CD4-positive, alpha-beta memory T cell (primary cell): ENCODE measurements at regions not wholly inside any gene's neighbourhood (a gene's known extent, or its start where the extent isn't known, plus 50 kb on each side); places are given as distances from the start of the nearest gene placed in this dataset.

Source experiments
- CTCF ChIA-PET: fragments of 350-600 bp; sonication (Branson Sonifier 250); formaldehyde crosslinking; loops from one replicate; lab custom pipeline; 2021; ENCODE audit warnings: inconsistent platforms; ENCODE audit not compliant: partially characterized antibody; lab: Charles Lee
- POLR2A ChIA-PET: fragments of 350-600 bp; sonication (Branson Sonifier 250); formaldehyde crosslinking; loops from one replicate; lab custom pipeline; 2021; ENCODE audit not compliant: partially characterized antibody; lab: Charles Lee
- DNase-seq, 5 donors: peaks; one replicate each; pipeline versions ENCODE4 v3.0.0 to v3.0.0-alpha.2; 2020 to 2022; ENCODE audit warnings: mixed read lengths in 1 of 5
- H3K27ac ChIP-seq: one replicate; pipeline ENCODE4 v1.7.0; 2013; ENCODE audit warnings: low read depth, low read length
- H3K27me3 ChIP-seq: 2 replicates; pipeline ENCODE4 v1.7.0; 2013; ENCODE audit warnings: mild to moderate bottlenecking, low read length, moderate library complexity; ENCODE audit not compliant: insufficient read depth
- H3K36me3 ChIP-seq: 2 replicates; pipeline ENCODE4 v1.7.0; 2013; ENCODE audit warnings: mild to moderate bottlenecking, low read length, moderate library complexity; ENCODE audit not compliant: insufficient read depth
- H3K4me1 ChIP-seq: 2 replicates; pipeline ENCODE4 v1.7.0; 2013; ENCODE audit warnings: mild to moderate bottlenecking, low read length, moderate library complexity; ENCODE audit not compliant: insufficient read depth
- H3K4me3 ChIP-seq, 2 donors: one replicate each; pipeline ENCODE4 v1.7.0; 2013; ENCODE audit warnings: low read length in 2 of 2, mild to moderate bottlenecking in 1 of 2
- H3K9me3 ChIP-seq, 2 donors: one replicate each; pipeline ENCODE4 v1.7.0; 2013; ENCODE audit warnings: low read length in 2 of 2, control low read depth in 1 of 2; ENCODE audit not compliant: control insufficient read depth in 1 of 2
- H3K27ac Mint-ChIP-seq, 7 donors: one replicate each; pipeline ENCODE4 v1.8.0; 2020 to 2021; ENCODE audit warnings: mixed read lengths in 7 of 7, mild to moderate bottlenecking in 6 of 7, inconsistent platforms in 3 of 7, moderate library complexity in 3 of 7
- H3K27me3 Mint-ChIP-seq, 2 donors: one replicate each; pipeline ENCODE4 v1.8.0; 2020 to 2021; ENCODE audit warnings: mixed read lengths in 2 of 2
- H3K36me3 Mint-ChIP-seq, 2 donors: one replicate each; pipeline ENCODE4 v1.8.0; 2020 to 2021; ENCODE audit warnings: mixed read lengths in 2 of 2, inconsistent platforms in 1 of 2, mild to moderate bottlenecking in 1 of 2
- H3K4me1 Mint-ChIP-seq, 4 donors: one replicate each; pipeline ENCODE4 v1.8.0; 2020 to 2021; ENCODE audit warnings: mixed read lengths in 4 of 4, mild to moderate bottlenecking in 1 of 4
- H3K4me3 Mint-ChIP-seq, 8 donors: one replicate each; pipeline ENCODE4 v1.8.0; 2020 to 2021; ENCODE audit warnings: mixed read lengths in 8 of 8, mild to moderate bottlenecking in 7 of 8, moderate library complexity in 6 of 8, inconsistent platforms in 3 of 8
- H3K9me3 Mint-ChIP-seq, 8 donors: one replicate each; pipeline ENCODE4 v1.8.0; 2020 to 2021; ENCODE audit warnings: mixed read lengths in 8 of 8, mild to moderate bottlenecking in 5 of 8, inconsistent platforms in 3 of 8, moderate library complexity in 1 of 8
- intact Hi-C: fragments of 100-400 bp; cut with micrococcal nuclease; formaldehyde crosslinking; loops from one replicate; pipeline ENCODE4 v1.15.1; 2023

DNA sequence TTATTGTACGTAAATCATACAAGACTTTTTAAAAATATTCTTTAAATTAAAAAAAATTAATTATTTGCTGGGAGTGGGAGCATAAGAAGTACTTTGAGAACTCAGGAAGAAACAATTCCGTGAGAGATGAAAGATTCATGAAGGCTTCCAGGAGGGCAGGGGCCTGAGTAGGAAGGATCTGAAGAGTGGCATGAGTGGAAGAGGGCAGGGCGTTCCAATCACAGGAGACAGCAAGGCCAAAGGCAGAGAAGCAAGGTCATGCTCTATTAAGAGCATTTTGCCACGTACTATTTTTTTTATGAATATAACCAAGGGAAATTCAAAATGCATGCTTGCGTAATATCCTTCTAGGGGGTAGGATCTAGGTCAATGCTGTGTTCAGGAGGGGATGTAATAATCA lies 265.5 kb downstream of the ZNF608 start:
- H3K4me1 ChIP-seq, result no peaks in the 10 kb centered on the region
- Mint-ChIP-seq H3K36me3 (no peaks in the 10 kb centered on the region), H3K27ac (no peak overlapping the region), H3K4me3 (no peak overlapping the region), H3K4me1 (no peaks in the 10 kb centered on the region), H3K9me3 (peaks cover 0 to 5% (median 2%) of the 10 kb centered on the region in 8 donors), H3K27me3 (no peaks in the 10 kb centered on the region)
- no peaks in the 10 kb centered on the region for H3K27me3 ChIP-seq
- no peaks in the 10 kb centered on the region for H3K9me3 ChIP-seq
- H3K27ac ChIP-seq, result no peak overlapping the region
- ChIA-PET CTCF (no interaction called here), POLR2A (no interaction called here)
- no peak overlapping the region for H3K4me3 ChIP-seq
- intact Hi-C loops, result no loop called here
- no peaks in the 10 kb centered on the region for H3K36me3 ChIP-seq
- no peak for DNase-seq

DNA sequence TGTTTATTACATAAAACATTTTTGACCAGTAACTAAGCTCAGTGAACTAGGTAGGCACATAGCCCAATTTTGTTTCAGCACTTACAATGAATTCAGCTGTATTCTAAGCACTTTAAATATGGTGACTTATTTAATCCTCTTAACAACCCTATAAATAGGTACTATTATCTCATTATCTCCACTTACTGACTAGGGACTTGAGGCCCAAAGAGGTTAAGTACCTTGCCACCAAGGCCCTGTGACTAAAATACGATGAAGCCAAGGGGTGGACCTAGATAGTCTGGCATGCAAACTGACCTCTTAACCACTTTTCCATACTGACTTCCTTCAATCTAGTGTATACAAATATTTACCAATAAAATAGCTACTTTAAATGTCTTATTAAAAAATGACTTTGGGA lies 266.4 kb downstream of the ZNF608 start:
- Mint-ChIP-seq H3K36me3 (no peaks in the 10 kb centered on the region), H3K9me3 (peaks cover 0 to 5% (median 2%) of the 10 kb centered on the region in 8 donors), H3K4me1 (no peaks in the 10 kb centered on the region), H3K27me3 (no peaks in the 10 kb centered on the region), H3K27ac (no peak overlapping the region), H3K4me3 (no peak overlapping the region)
- ChIA-PET CTCF (no interaction called here), POLR2A (no interaction called here)
- H3K4me1 ChIP-seq, result no peaks in the 10 kb centered on the region
- no peak for DNase-seq
- H3K4me3 ChIP-seq, result no peak overlapping the region
- H3K27me3 ChIP-seq, result no peaks in the 10 kb centered on the region
- no peaks in the 10 kb centered on the region for H3K9me3 ChIP-seq
- no peaks in the 10 kb centered on the region for H3K36me3 ChIP-seq
- no peak overlapping the region for H3K27ac ChIP-seq
- intact Hi-C loops, result no loop called here

DNA sequence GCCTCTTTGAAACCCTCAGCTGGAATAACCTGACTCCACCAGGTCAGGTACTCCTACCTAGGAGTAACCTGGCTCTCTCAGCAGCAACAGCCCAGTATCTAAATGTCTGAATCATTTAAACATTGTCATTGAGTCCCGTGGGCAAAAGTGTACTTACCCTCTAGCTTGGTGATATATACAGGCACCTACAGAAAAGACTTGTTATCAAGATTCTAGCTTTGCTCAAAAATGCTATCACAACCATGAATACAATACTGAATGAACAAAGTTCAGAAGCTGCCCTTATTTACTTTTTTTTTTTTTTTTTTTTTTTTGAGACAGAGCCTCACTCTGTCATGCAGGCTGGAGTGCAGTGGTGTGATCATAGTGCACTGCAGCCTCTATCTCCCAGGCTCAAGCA lies 268.2 kb downstream of the ZNF608 start:
- no peak overlapping the region for H3K4me3 ChIP-seq
- H3K27me3 ChIP-seq, result no peaks in the 10 kb centered on the region
- intact Hi-C loops, result no loop called here
- Mint-ChIP-seq H3K27ac (no peak overlapping the region), H3K36me3 (no peaks in the 10 kb centered on the region), H3K4me1 (no peaks in the 10 kb centered on the region), H3K27me3 (no peaks in the 10 kb centered on the region), H3K9me3 (peaks cover 0 to 4% (median 3%) of the 10 kb centered on the region in 8 donors), H3K4me3 (no peak overlapping the region)
- no peak for DNase-seq
- H3K9me3 ChIP-seq, result no peaks in the 10 kb centered on the region
- no peaks in the 10 kb centered on the region for H3K4me1 ChIP-seq
- ChIA-PET CTCF (no interaction called here), POLR2A (no interaction called here)
- no peak overlapping the region for H3K27ac ChIP-seq
- no peaks in the 10 kb centered on the region for H3K36me3 ChIP-seq

DNA sequence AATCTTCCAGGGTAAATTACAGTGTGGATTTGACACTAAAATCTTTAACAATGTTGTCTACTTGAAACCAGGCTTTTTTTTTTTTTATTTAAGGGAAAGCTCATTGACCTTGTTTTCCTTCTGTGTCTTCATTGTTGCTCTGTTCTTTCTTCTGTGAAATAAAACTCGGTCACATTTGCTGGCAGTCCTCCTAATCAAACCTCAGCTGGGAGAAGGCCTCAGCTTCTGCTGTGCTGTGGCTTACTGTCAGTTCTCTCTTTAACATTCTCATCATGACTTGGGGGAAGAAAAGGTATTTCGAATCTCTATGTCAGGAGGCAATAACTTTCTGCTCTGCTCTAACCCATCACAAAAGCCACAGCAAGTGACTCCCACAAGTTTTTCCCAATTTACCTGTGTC lies 268.9 kb downstream of the ZNF608 start:
- ChIA-PET POLR2A (no interaction called here), CTCF (no interaction called here)
- Mint-ChIP-seq H3K27me3 (no peaks in the 10 kb centered on the region), H3K4me1 (no peaks in the 10 kb centered on the region), H3K36me3 (no peaks in the 10 kb centered on the region), H3K4me3 (no peak overlapping the region), H3K9me3 (peaks cover 0 to 4% (median 2%) of the 10 kb centered on the region in 8 donors), H3K27ac (no peak overlapping the region)
- H3K36me3 ChIP-seq, result no peaks in the 10 kb centered on the region
- H3K9me3 ChIP-seq, result no peaks in the 10 kb centered on the region
- no peak overlapping the region for H3K4me3 ChIP-seq
- no peaks in the 10 kb centered on the region for H3K4me1 ChIP-seq
- H3K27me3 ChIP-seq, result no peaks in the 10 kb centered on the region
- DNase-seq, result no peak
- no peak overlapping the region for H3K27ac ChIP-seq
- intact Hi-C loops, result no loop called here

DNA sequence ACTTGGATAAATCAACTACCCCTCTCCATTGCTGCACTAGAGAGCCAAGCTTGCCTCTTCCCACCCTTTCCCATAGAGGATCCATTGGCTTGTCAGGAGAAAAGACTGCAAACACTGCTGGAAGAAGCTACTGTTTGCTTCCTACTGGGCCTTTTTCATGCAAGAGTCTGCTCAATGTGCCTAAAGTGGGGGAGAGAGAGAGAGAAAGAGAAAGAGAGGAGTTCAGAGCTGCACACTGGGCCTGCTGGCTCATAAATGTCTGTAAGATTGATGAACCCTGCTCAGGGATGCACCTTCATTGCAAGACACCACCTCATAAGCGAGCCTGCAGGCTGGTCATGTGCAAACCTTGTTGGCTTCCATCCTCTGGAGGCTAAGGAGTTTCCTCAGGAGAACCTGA lies 269.4 kb downstream of the ZNF608 start:
- Mint-ChIP-seq H3K27me3 (no peaks in the 10 kb centered on the region), H3K9me3 (peaks cover 0 to 4% (median 2%) of the 10 kb centered on the region in 8 donors), H3K27ac (no peak overlapping the region), H3K36me3 (no peaks in the 10 kb centered on the region), H3K4me1 (no peaks in the 10 kb centered on the region), H3K4me3 (no peak overlapping the region)
- no peak for DNase-seq
- intact Hi-C loops, result no loop called here
- H3K9me3 ChIP-seq, result no peaks in the 10 kb centered on the region
- H3K4me1 ChIP-seq, result no peaks in the 10 kb centered on the region
- CTCF ChIA-PET, result no interaction called here
- H3K27ac ChIP-seq, result no peak overlapping the region
- no peaks in the 10 kb centered on the region for H3K27me3 ChIP-seq
- H3K36me3 ChIP-seq, result no peaks in the 10 kb centered on the region
- no peak overlapping the region for H3K4me3 ChIP-seq
- POLR2A ChIA-PET, result no interaction called here

DNA sequence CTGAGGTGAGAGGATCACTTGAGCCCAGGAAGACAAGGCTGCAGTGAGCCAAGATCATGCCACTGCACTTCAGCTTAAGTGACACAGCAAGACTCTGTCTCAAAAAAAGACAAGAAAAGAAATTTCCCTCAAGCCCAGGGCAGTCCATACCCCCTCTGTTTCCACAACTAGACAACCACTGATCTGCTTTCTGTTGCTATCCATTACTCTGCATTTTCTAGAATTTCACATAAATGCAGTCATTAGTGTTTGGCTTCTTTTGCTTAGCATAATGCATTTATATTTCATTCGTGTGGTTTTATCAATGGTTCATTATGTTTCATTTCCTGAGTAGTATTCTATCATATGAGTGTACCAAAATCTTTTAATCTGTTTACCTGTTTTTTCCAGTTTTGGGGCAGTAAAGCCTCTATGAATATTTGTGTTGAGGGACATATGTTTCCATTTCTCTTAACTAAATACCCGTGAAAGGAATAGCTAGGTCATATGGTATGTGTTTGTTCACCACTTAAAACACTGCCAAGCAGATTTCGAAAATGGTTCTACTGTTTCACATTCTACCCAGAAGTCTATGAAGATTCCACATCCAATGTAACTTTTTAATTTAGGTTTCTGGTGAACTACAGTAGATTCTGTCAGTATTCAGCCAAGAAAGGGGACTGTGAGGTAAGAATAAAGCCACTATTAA lies 271.8 kb downstream of the ZNF608 start:
- H3K36me3 ChIP-seq, result no peaks in the 10 kb centered on the region
- DNase-seq, result no peak
- H3K4me1 ChIP-seq, result no peaks in the 10 kb centered on the region
- H3K9me3 ChIP-seq, result no peaks in the 10 kb centered on the region
- Mint-ChIP-seq H3K36me3 (no peaks in the 10 kb centered on the region), H3K27me3 (no peaks in the 10 kb centered on the region), H3K4me1 (no peaks in the 10 kb centered on the region), H3K4me3 (no peak overlapping the region), H3K9me3 (peaks cover 0 to 4% (median 2%) of the 10 kb centered on the region in 8 donors), H3K27ac (no peak overlapping the region)
- no peak overlapping the region for H3K27ac ChIP-seq
- H3K27me3 ChIP-seq, result no peaks in the 10 kb centered on the region
- CTCF ChIA-PET, result no interaction called here
- intact Hi-C loops, result no loop called here
- POLR2A ChIA-PET, result no interaction called here
- no peak overlapping the region for H3K4me3 ChIP-seq

DNA sequence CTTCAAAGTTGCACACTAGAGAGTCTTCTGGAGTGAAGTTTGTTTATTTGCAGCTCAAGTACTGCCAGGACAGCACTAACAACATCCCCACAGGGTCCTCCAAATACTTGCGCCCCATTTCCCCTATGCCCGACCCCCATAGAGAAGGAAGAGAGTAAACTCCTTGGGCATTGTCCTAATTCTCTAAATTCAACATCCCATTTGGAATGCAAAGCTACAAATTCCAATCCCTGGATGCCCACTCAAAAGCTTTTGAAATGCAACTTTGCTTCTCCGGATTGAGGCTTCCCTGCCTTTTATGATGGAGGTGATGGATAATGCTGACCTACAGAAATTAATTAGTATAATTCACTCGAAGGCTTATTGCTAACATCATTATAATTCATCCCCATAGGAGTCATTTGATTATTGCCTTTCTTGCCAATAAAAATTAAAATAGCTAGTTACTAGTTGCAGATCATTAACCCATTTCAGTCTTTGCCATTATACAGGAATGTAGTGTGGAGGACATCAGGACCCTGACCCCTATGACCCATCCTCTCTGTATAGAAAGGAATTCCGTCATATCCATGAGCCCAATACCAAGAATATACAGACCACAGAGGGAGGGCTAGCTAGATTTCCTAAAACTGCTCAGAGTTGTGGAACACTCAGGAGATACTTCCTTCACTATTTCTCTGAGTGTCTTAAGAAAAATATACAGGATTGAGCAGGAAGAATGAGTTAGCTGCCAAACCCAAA lies 277.6 kb downstream of the ZNF608 start:
- no peak overlapping the region for H3K27ac Mint-ChIP-seq
- Histone ChIP-seq H3K36me3 (no peaks in the 10 kb centered on the region), H3K27ac (no peak overlapping the region), H3K4me3 (no peak overlapping the region), H3K27me3 (no peaks in the 10 kb centered on the region), H3K9me3 (no peaks in the 10 kb centered on the region), H3K4me1 (no peaks in the 10 kb centered on the region)
- CTCF ChIA-PET, result no interaction called here
- H3K27me3 Mint-ChIP-seq, result no peaks in the 10 kb centered on the region
- intact Hi-C loops, result no loop called here
- no peaks in the 10 kb centered on the region for H3K4me1 Mint-ChIP-seq
- H3K36me3 Mint-ChIP-seq, result no peaks in the 10 kb centered on the region
- H3K9me3 Mint-ChIP-seq, result peaks cover 0 to 3% (median 0%) of the 10 kb centered on the region in 8 donors
- POLR2A ChIA-PET, result no interaction called here
- H3K4me3 Mint-ChIP-seq, result no peak overlapping the region
- DNase-seq, result no peak
